ENCODE measurements at regions not wholly inside any gene's neighbourhood (a gene's known extent, or its start where the extent isn't known, plus 50 kb on each side); places are given as distances from the start of the nearest gene placed in this dataset.

DNA sequence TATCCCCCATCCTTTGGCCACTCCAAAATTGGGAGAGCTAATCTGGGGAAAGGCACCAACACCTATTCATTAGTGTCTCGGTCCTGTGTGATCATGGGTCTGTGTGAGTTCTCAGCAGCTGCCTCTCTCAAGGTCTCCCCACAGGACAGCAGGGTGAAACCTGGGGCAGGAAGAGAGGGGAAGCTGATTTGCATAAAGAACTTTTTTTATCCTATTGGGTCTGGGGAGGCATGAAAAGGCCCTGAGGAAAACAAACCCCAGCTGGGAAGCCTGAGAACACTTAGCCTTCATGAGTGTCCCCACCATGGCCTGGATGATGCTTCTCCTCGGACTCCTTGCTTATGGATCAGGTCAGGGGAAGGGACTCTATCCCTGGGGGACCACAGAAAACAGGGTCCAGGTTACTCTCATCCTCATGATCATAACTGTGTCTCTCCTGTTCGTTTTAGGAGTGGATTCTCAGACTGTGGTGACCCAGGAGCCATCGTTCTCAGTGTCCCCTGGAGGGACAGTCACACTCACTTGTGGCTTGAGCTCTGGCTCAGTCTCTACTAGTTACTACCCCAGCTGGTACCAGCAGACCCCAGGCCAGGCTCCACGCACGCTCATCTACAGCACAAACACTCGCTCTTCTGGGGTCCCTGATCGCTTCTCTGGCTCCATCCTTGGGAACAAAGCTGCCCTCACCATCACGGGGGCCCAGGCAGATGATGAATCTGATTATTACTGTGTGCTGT, 116.0 kb upstream of the TOP3B start:
- TF ChIP-seq, protein P1, sequence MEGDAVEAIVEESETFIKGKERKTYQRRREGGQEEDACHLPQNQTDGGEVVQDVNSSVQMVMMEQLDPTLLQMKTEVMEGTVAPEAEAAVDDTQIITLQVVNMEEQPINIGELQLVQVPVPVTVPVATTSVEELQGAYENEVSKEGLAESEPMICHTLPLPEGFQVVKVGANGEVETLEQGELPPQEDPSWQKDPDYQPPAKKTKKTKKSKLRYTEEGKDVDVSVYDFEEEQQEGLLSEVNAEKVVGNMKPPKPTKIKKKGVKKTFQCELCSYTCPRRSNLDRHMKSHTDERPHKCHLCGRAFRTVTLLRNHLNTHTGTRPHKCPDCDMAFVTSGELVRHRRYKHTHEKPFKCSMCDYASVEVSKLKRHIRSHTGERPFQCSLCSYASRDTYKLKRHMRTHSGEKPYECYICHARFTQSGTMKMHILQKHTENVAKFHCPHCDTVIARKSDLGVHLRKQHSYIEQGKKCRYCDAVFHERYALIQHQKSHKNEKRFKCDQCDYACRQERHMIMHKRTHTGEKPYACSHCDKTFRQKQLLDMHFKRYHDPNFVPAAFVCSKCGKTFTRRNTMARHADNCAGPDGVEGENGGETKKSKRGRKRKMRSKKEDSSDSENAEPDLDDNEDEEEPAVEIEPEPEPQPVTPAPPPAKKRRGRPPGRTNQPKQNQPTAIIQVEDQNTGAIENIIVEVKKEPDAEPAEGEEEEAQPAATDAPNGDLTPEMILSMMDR (IDR thresholded peaks at IDR 0.05) = no peak
- TF ChIP-seq POLR2A (IDR thresholded peaks at IDR 0.05) (no peak), POLR2AphosphoS5 (IDR thresholded peaks at IDR 0.05; ENCODE audit: insufficient read depth in 1 of 2, low read depth in 1 of 2) (no peak)
- no peak overlapping the region for H3K27ac ChIP-seq
- no peaks in the 10 kb centered on the region for H3K9me3 ChIP-seq
- intact Hi-C loops (cut with DNase I) = no loop called here
- H3K36me3 ChIP-seq = no peaks in the 10 kb centered on the region
- no peaks in the 10 kb centered on the region for H3K27me3 ChIP-seq
- no peaks in the 10 kb centered on the region for H3K4me1 ChIP-seq
- no peak for DNase-seq (ENCODE audit: extremely low spot score in 2 of 2)
- H3K4me3 ChIP-seq = no peak overlapping the region

DNA sequence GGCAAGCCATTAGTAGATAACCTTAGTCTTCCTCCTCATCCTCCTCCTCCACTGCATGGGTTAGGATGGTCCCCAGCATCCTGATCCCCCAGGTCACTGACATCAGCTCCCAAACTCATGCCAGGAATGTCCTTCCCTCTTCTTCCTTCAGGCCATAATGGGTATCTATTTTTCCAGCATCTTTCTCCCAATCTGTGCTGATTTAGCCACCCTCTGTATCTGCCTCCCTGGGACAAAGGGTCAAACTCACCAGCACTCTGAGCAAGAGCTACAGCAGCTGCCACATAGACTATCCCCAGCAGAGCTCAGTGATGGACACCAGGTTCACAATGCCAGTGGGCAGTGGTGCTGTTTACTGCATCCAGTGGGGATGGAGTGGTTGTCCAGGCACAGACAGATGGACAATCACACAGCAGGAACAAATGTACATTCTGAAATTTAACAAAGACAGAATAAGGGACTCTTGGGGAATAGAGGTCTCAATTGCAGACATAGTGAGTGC, 115.2 kb upstream of the TOP3B start:
- no peak overlapping the region for H3K4me3 ChIP-seq
- H3K27me3 ChIP-seq = no peaks in the 10 kb centered on the region

DNA sequence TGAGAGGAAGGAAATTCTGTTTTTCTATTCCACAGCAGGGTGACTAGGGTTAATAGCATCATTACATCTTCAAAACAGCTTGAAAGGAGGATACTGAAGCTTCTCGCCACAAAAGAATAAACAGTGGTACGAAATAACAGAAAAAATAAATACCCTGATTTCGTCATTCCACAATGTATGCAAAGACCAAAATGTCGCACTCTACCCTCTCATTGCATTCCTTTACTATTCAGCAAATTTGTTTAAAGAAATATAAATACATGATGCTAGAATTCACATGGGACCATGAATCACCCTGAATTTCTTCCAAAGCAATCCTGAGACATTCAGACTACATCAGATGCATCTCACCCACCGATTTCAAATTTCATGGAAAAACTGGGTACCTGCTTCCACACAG, 112.3 kb upstream of the TOP3B start:
- intact Hi-C loops (cut with DNase I) = no loop called here

More for the DNA sequence above, 115.2 kb upstream of the TOP3B start:
- no peak overlapping the region for H3K27ac ChIP-seq
- no peaks in the 10 kb centered on the region for H3K36me3 ChIP-seq
- no peaks in the 10 kb centered on the region for H3K4me1 ChIP-seq
- TF ChIP-seq POLR2AphosphoS5 (IDR thresholded peaks at IDR 0.05; ENCODE audit: insufficient read depth in 1 of 2, low read depth in 1 of 2) (no peak), POLR2A (IDR thresholded peaks at IDR 0.05) (no peak)
- TF ChIP-seq, protein P1 (IDR thresholded peaks at IDR 0.05) = no peak
- no peaks in the 10 kb centered on the region for H3K9me3 ChIP-seq
- intact Hi-C loops (cut with DNase I) = no loop called here
- no peak for DNase-seq (ENCODE audit: extremely low spot score in 2 of 2)

DNA sequence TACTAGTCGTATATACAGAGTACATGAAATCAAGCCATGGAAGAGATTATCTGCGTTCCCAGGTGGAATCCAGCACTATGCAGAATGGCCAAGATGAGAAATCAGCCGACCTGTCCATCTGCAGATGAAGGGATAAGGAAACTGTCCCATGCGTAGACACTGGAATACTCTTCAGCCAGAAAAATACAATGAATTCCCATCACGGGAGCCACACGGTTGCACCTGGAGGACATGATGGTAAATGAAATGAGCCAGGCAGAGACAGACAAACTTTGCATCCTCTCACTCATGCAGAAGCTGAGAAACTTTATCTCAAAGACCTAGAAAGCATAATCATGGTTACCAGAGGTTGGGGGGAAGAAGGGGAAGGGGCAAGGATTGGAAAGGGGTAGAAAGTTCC, 111.9 kb upstream of the TOP3B start:
- intact Hi-C loops (cut with DNase I) = no loop called here
- Histone ChIP-seq H3K9me3 (no peaks in the 10 kb centered on the region), H3K27me3 (no peaks in the 10 kb centered on the region)

More for the DNA sequence above, 112.3 kb upstream of the TOP3B start:
- H3K4me1 ChIP-seq = no peaks in the 10 kb centered on the region
- H3K27ac ChIP-seq = no peak overlapping the region
- H3K36me3 ChIP-seq = no peaks in the 10 kb centered on the region
- no peaks in the 10 kb centered on the region for H3K9me3 ChIP-seq
- H3K27me3 ChIP-seq = no peaks in the 10 kb centered on the region
- DNase-seq (ENCODE audit: extremely low spot score in 2 of 2) = no peak
- H3K4me3 ChIP-seq = no peak overlapping the region
- TF ChIP-seq, protein P1 (IDR thresholded peaks at IDR 0.05) = no peak
- TF ChIP-seq POLR2A (IDR thresholded peaks at IDR 0.05) = no peak
- no peak for TF ChIP-seq POLR2AphosphoS5 (IDR thresholded peaks at IDR 0.05; ENCODE audit: insufficient read depth in 1 of 2, low read depth in 1 of 2)

More for the DNA sequence above, 111.9 kb upstream of the TOP3B start:
- no peaks in the 10 kb centered on the region for H3K4me1 ChIP-seq
- H3K36me3 ChIP-seq = no peaks in the 10 kb centered on the region
- no peak for DNase-seq (ENCODE audit: extremely low spot score in 2 of 2)
- TF ChIP-seq, protein P1 (IDR thresholded peaks at IDR 0.05) = no peak
- TF ChIP-seq POLR2AphosphoS5 (IDR thresholded peaks at IDR 0.05; ENCODE audit: insufficient read depth in 1 of 2, low read depth in 1 of 2) (no peak), POLR2A (IDR thresholded peaks at IDR 0.05) (no peak)
- no peak overlapping the region for H3K4me3 ChIP-seq
- H3K27ac ChIP-seq = no peak overlapping the region

Measured in vagina (tissue), 2 donors.